ENCODE measurements at regions not wholly inside any gene's neighbourhood (a gene's known extent, or its start where the extent isn't known, plus 50 kb on each side); places are given as distances from the start of the nearest gene placed in this dataset.
"Not testable (repeated sequence)": the region's sequence is repeated elsewhere in the genome, so short reads cannot be mapped to it uniquely, and the experiment has no call there.

DNA sequence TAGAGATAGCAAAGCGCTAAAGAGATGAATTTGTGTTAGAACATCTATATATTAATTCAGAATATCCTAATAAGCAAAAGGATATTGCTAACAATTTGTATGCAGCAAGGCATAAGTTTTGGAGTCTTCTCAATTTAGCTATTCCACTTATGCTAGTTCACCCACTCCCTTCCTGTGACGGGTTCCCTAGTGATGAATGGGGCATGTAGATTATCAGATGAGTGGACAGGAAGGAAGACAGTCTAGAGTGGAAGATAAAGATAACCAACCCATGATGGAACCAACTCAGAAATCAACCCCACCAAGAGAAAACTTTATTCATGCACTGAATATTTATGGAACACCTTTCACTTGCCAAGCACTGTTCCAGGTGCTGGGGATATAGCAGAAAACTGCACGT lies 55.4 kb upstream of the NUTM2D start:
- not testable (repeated sequence) for TF ChIP-seq CTCF (IDR thresholded peaks at IDR 0.05); TCF7L2 (IDR thresholded peaks at IDR 0.05; ENCODE audit: low read depth, low read length); POLR2AphosphoS5 (IDR thresholded peaks at IDR 0.05; ENCODE audit: low read depth, low read length); SIN3A (IDR thresholded peaks at IDR 0.05; ENCODE audit: borderline replicate concordance, insufficient read depth, low read depth, low read length)

Measured in Panc1 (cell line).